ENCODE measurements at regions not wholly inside any gene's neighbourhood (a gene's known extent, or its start where the extent isn't known, plus 50 kb on each side); places are given as distances from the start of the nearest gene placed in this dataset.
"Not testable (repeated sequence)": the region's sequence is repeated elsewhere in the genome, so short reads cannot be mapped to it uniquely, and the experiment has no call there.

- not testable (repeated sequence) for TF ChIP-seq CTCF (conservative IDR thresholded peaks at IDR 0.05 in 1 of 2, IDR thresholded peaks at IDR 0.05 in 1 of 2; ENCODE audit: low read depth in 1 of 2, low read length in 2 of 2); EZH2 (IDR thresholded peaks at IDR 0.05; ENCODE audit: low read length, missing control alignments)
Measured at GRCh38 chr2:238531017-238531645, 104.4 kb downstream of the ASB1 start.

Measured in fibroblast of lung (primary cell).